ENCODE measurements at regions not wholly inside any gene's neighbourhood (a gene's known extent, or its start where the extent isn't known, plus 50 kb on each side); places are given as distances from the start of the nearest gene placed in this dataset.

DNA sequence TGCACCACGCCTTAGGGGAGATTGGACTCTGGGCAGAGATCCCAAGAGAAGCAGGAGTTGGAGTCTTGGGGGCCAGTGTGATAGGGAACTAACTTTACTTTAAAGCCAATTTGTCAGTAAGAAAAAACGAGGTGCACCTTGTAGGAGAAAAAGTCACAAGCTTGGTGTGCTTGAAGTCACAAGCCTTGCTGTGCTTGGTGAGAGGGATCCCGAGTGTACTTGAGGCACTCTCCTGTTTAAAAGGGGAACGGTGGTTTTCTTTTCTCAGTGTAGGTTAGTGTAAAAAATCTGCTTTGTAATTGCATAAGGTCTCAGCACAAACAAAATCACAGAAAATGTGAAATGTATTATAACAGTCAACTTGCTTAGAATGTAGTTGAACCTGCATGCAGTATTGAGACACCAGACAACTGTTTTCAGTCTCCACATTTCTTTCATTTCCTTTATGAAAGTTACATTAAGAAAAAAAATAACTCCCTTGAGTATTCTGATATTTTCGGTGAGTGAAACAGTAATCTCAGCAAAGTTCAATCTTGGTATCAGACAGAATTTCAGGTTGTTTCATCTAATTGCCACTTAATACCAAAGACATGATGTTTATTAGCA lies 111.1 kb upstream of the DUSP22 start:
- TF ChIP-seq, protein P1, sequence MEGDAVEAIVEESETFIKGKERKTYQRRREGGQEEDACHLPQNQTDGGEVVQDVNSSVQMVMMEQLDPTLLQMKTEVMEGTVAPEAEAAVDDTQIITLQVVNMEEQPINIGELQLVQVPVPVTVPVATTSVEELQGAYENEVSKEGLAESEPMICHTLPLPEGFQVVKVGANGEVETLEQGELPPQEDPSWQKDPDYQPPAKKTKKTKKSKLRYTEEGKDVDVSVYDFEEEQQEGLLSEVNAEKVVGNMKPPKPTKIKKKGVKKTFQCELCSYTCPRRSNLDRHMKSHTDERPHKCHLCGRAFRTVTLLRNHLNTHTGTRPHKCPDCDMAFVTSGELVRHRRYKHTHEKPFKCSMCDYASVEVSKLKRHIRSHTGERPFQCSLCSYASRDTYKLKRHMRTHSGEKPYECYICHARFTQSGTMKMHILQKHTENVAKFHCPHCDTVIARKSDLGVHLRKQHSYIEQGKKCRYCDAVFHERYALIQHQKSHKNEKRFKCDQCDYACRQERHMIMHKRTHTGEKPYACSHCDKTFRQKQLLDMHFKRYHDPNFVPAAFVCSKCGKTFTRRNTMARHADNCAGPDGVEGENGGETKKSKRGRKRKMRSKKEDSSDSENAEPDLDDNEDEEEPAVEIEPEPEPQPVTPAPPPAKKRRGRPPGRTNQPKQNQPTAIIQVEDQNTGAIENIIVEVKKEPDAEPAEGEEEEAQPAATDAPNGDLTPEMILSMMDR (IDR thresholded peaks at IDR 0.05): no peak
- TF ChIP-seq EZH2 (IDR thresholded peaks at IDR 0.05; ENCODE audit: borderline replicate concordance, insufficient read depth, low read depth, low read length, poor library complexity, severe bottlenecking): no peak
- DNase-seq (peak; percentile 51), ATAC-seq (ENCODE audit: low read depth) (peak; percentile 44)
- Histone ChIP-seq H3K27me3 (replicated peaks in 1 of 4; ENCODE audit: control extremely low read depth in 1 of 4, control insufficient read depth in 3 of 4, insufficient read depth in 4 of 4, low read length in 3 of 4) (no peaks in the 10 kb centered on the region), H3K4me2 (replicated peaks; ENCODE audit: low read depth, low read length, poor library complexity, severe bottlenecking) (peak overlapping the region; percentile 63), H3K4me3 (ENCODE audit: control extremely low read depth in 1 of 5, extremely low read depth in 1 of 5, insufficient read depth in 1 of 5, low read depth in 2 of 5, low read length in 4 of 5) (peak overlapping the region in 2 of 5 experiments; percentile 18 to 35), H3K9ac (ENCODE audit: low read length) (peak overlapping the region; percentile 37), H4K20me1 (ENCODE audit: control insufficient read depth, insufficient read depth, low read length, poor library complexity, severe bottlenecking) (no peaks in the 10 kb centered on the region), H2AFZ (ENCODE audit: insufficient read depth, low read depth, low read length, poor library complexity, severe bottlenecking) (peak overlapping the region; percentile 25), H3K4me1 (ENCODE audit: control insufficient read depth in 2 of 2, insufficient read depth in 2 of 2, low read length in 2 of 2) (peaks cover 59 to 60% of the 10 kb centered on the region in 2 donors), H3K9me3 (ENCODE audit: control extremely low read depth in 1 of 3, control insufficient read depth in 2 of 3, insufficient read depth in 1 of 3, low read length in 2 of 3) (peaks cover 0 to 21% (median 0%) of the 10 kb centered on the region in 3 donors), H3K79me2 (ENCODE audit: control insufficient read depth, insufficient read depth, low read length) (no peaks in the 10 kb centered on the region), H3K36me3 (replicated peaks in 1 of 2; ENCODE audit: control extremely low read depth in 1 of 2, control insufficient read depth in 1 of 2, extremely low read depth in 1 of 2, insufficient read depth in 2 of 2, low read length in 1 of 2) (no peaks in the 10 kb centered on the region), H3K27ac (ENCODE audit: low read length in 2 of 2) (peak overlapping the region in 1 of 2 donors; percentile 7)
- Mint-ChIP-seq H3K4me3 (peak overlapping the region; percentile 83), H3K9me3 (ENCODE audit: insufficient read depth) (no peaks in the 10 kb centered on the region), H3K27ac (peak overlapping the region; percentile 81), H3K27me3 (no peaks in the 10 kb centered on the region), H3K4me1 (peaks cover 61% of the 10 kb centered on the region)
- CTCF ChIA-PET: interaction anchor here (0.9 to 3.8 kb wide), 5 partner anchors 8 to 210 kb away, joined by 3 to 29 read pairs (median 4); no protein-coding TSS in a partner anchor
- WGBS (ENCODE audit: insufficient coverage): 27% methylated on average over 3 of the region's 5 CpGs
- POLR2A ChIA-PET: no interaction called here
- intact Hi-C loops (cut with micrococcal nuclease): no loop called here

DNA sequence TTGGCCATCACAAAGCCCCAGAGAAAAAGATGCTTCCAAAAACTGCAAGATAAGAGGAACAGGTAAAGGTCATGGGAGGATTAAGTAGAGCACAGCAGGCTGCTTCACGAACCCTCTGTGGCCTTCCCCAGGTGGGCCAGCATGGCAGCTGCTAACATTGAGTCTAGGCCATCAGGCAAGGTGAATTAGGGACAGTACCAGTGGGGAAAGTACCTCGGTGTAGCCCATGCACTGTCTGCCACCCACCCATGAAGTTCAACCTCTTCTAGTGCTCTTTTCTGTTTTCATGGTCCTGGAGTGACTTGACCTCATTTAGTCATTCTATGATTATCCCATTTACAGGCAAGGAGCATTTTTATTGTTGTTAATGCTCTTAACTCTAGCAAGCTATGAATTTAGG lies 108.6 kb upstream of the DUSP22 start:
- no peaks in the 10 kb centered on the region for H3K9me3 Mint-ChIP-seq (ENCODE audit: insufficient read depth)
- H3K4me3 Mint-ChIP-seq: peak overlapping the region; percentile 61
- no peaks in the 10 kb centered on the region for H3K27me3 ChIP-seq (replicated peaks in 1 of 4; ENCODE audit: control extremely low read depth in 1 of 4, control insufficient read depth in 3 of 4, insufficient read depth in 4 of 4, low read length in 3 of 4)
- WGBS (ENCODE audit: insufficient coverage): 8% methylated on average over 2 of the region's 2 CpGs
- ATAC-seq (ENCODE audit: low read depth) (peak; percentile 69), DNase-seq (peak; percentile 55)
- peak overlapping the region; percentile 71 for H3K27ac Mint-ChIP-seq
- peak overlapping the region; percentile 42 for H3K4me2 ChIP-seq (replicated peaks; ENCODE audit: low read depth, low read length, poor library complexity, severe bottlenecking)
- H3K27me3 Mint-ChIP-seq: no peaks in the 10 kb centered on the region
- H4K20me1 ChIP-seq (ENCODE audit: control insufficient read depth, insufficient read depth, low read length, poor library complexity, severe bottlenecking): no peaks in the 10 kb centered on the region
- H3K27ac ChIP-seq (ENCODE audit: low read length in 2 of 2): peak overlapping the region; percentile 33 to 55
- POLR2A ChIA-PET: interaction anchor here (0.7 to 1.5 kb wide), 2 partner anchors 181 to 208 kb away, joined by 3 to 4 read pairs; partner anchors contain the start of gene IRF4
- TF ChIP-seq, protein P1 (IDR thresholded peaks at IDR 0.05): no peak
- no peak for TF ChIP-seq EZH2 (IDR thresholded peaks at IDR 0.05; ENCODE audit: borderline replicate concordance, insufficient read depth, low read depth, low read length, poor library complexity, severe bottlenecking)
- H2AFZ ChIP-seq (ENCODE audit: insufficient read depth, low read depth, low read length, poor library complexity, severe bottlenecking): no peak overlapping the region
- peaks cover 0 to 18% (median 0%) of the 10 kb centered on the region in 3 donors for H3K9me3 ChIP-seq (ENCODE audit: control extremely low read depth in 1 of 3, control insufficient read depth in 2 of 3, insufficient read depth in 1 of 3, low read length in 2 of 3)
- peaks cover 76% of the 10 kb centered on the region for H3K4me1 Mint-ChIP-seq
- intact Hi-C loops (cut with micrococcal nuclease): no loop called here
- H3K4me3 ChIP-seq (ENCODE audit: control extremely low read depth in 1 of 5, extremely low read depth in 1 of 5, insufficient read depth in 1 of 5, low read depth in 2 of 5, low read length in 4 of 5): no peak overlapping the region
- CTCF ChIA-PET: interaction anchor here (0.5 to 2.1 kb wide), 12 partner anchors 10 to 538 kb away, joined by 3 to 8 read pairs (median 4); partner anchors contain the start of gene IRF4
- H3K4me1 ChIP-seq (ENCODE audit: control insufficient read depth in 2 of 2, insufficient read depth in 2 of 2, low read length in 2 of 2): peaks cover 76 to 84% of the 10 kb centered on the region in 2 donors
- no peaks in the 10 kb centered on the region for H3K36me3 ChIP-seq (replicated peaks in 1 of 2; ENCODE audit: control extremely low read depth in 1 of 2, control insufficient read depth in 1 of 2, extremely low read depth in 1 of 2, insufficient read depth in 2 of 2, low read length in 1 of 2)
- H3K79me2 ChIP-seq (ENCODE audit: control insufficient read depth, insufficient read depth, low read length): no peaks in the 10 kb centered on the region
- no peak overlapping the region for H3K9ac ChIP-seq (ENCODE audit: low read length)

All from B cell (primary cell).